Keratinocyte (primary cell): ENCODE measurements at regions not wholly inside any gene's neighbourhood (a gene's known extent, or its start where the extent isn't known, plus 50 kb on each side); places are given as distances from the start of the nearest gene placed in this dataset.

Experiments
- DNase-seq: peaks from one replicate; pipeline ENCODE4 v3.0.0-alpha.2; 2011; ENCODE audit warnings: low read depth, missing footprints, low spot score
- FAIRE-seq: peaks from 2 replicates; lab custom pipeline; 2011; peaks lifted over from hg19 to GRCh38; lab: Jason Lieb, UNC
- H2AFZ ChIP-seq: 2 replicates; pipeline ENCODE4 v1.6.0; 2012; ENCODE audit warnings: low read length, control low read depth, inconsistent platforms; ENCODE audit not compliant: control insufficient read depth
- H3K27ac ChIP-seq: 2 replicates; pipeline ENCODE4 v1.5.1; 2011; ENCODE audit warnings: low read length; ENCODE audit not compliant: control insufficient read depth, insufficient read depth
- H3K27me3 ChIP-seq: 3 replicates; pipeline ENCODE4 v1.6.0; 2011; ENCODE audit warnings: low read length; ENCODE audit not compliant: control insufficient read depth, insufficient read depth; ENCODE audit errors: extremely low read depth
- H3K36me3 ChIP-seq, 2 experiments: 2 replicates in 1 of 2; 3 replicates in 1 of 2; pipeline ENCODE4 v1.5.1; 2011; ENCODE audit warnings: low read length in 2 of 2, mild to moderate bottlenecking in 1 of 2; ENCODE audit not compliant: control insufficient read depth in 2 of 2, insufficient read depth in 2 of 2; ENCODE audit errors: extremely low read depth in 1 of 2
- H3K4me1 ChIP-seq: 3 replicates; pipeline ENCODE4 v1.5.1; 2011; ENCODE audit warnings: low read length; ENCODE audit not compliant: control insufficient read depth, insufficient read depth; ENCODE audit errors: extremely low read depth
- H3K4me2 ChIP-seq: 3 replicates; pipeline ENCODE4 v1.6.0; 2011; ENCODE audit warnings: low read depth, low read length; ENCODE audit not compliant: control insufficient read depth, insufficient read depth; ENCODE audit errors: extremely low read depth
- H3K4me3 ChIP-seq, 3 experiments: fragments of 200-600 bp in 1 of 3; sonication (generic) in 1 of 3; 2 replicates in 2 of 3; 3 replicates in 1 of 3; pipeline ENCODE4 v1.5.1; 2011 to 2016; ENCODE audit warnings: low read length in 3 of 3, mild to moderate bottlenecking in 3 of 3, control low read depth in 2 of 3, inconsistent platforms in 1 of 3, low read depth in 1 of 3, mixed read lengths in 1 of 3, mixed run types in 1 of 3, moderate library complexity in 1 of 3; ENCODE audit not compliant: control insufficient read depth in 2 of 3, insufficient read depth in 2 of 3; ENCODE audit errors: extremely low read depth in 1 of 3
- H3K79me2 ChIP-seq: 2 replicates; pipeline ENCODE4 v1.6.0; 2012; ENCODE audit warnings: low read length; ENCODE audit not compliant: control insufficient read depth, insufficient read depth
- H3K9ac ChIP-seq: 3 replicates; pipeline ENCODE4 v1.6.0; 2011; ENCODE audit warnings: low read length; ENCODE audit not compliant: control insufficient read depth, insufficient read depth; ENCODE audit errors: extremely low read depth
- H3K9me1 ChIP-seq: 3 replicates; pipeline ENCODE4 v1.6.0; 2011; ENCODE audit warnings: low read length; ENCODE audit not compliant: control insufficient read depth, insufficient read depth; ENCODE audit errors: extremely low read depth
- H3K9me3 ChIP-seq: 2 replicates; pipeline ENCODE4 v1.5.1; 2012; ENCODE audit warnings: low read depth, low read length; ENCODE audit not compliant: control insufficient read depth
- H4K20me1 ChIP-seq: 3 replicates; pipeline ENCODE4 v1.6.0; 2011; ENCODE audit warnings: low read length; ENCODE audit not compliant: control insufficient read depth, insufficient read depth; ENCODE audit errors: extremely low read depth
- EZH2 ChIP-seq: IDR thresholded peaks from one replicate; pipeline ENCODE4 v1.6.1; 2012; ENCODE audit warnings: inconsistent platforms, mild to moderate bottlenecking, low read length, moderate library complexity
- dilution Hi-C: fragments of 300-500 bp; cut with MboI; formaldehyde crosslinking; loops from one replicate; pipeline ENCODE4 v1.7.0; 2020; ENCODE audit warnings: low sequenced_read_pairs; ENCODE audit not compliant: extremely low pct_ligation_motif_present
- TF ChIP-seq, protein P1 (sequence below), 3 experiments: IDR thresholded peaks in 1 of 3; conservative IDR thresholded peaks in 1 of 3; optimal IDR thresholded peaks in 1 of 3; 2 replicates in 2 of 3; 3 replicates in 1 of 3; pipeline versions ENCODE3 to v1.5.1; 2011; ENCODE audit warnings: low read length in 3 of 3, mild to moderate bottlenecking in 3 of 3, moderate library complexity in 2 of 3, control low read depth in 1 of 3, inconsistent platforms in 1 of 3; ENCODE audit not compliant: insufficient read depth in 2 of 3; ENCODE audit errors: extremely low read depth in 1 of 3

DNA sequence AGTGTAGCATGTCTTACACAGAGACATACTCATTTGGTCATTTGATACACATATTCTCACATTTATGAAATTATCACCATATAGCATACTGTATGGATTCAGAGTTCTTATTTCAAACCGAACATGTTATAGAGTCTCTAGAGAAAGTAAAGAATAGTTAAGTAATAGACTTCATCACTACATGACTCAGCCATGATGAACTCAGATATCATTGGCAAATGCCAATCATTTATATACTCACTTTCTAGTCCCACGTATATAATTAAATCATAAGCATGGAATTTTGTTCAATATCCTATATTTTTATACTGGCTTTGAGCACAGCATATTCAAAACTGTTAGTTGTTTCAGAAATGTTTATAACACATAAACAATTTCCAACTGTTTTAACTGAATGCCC is 749.9 kb downstream of the HACE1 start:
- H3K9me3 ChIP-seq, result no peaks in the 10 kb centered on the region
- TF ChIP-seq EZH2, result no peak
- TF ChIP-seq, protein P1, sequence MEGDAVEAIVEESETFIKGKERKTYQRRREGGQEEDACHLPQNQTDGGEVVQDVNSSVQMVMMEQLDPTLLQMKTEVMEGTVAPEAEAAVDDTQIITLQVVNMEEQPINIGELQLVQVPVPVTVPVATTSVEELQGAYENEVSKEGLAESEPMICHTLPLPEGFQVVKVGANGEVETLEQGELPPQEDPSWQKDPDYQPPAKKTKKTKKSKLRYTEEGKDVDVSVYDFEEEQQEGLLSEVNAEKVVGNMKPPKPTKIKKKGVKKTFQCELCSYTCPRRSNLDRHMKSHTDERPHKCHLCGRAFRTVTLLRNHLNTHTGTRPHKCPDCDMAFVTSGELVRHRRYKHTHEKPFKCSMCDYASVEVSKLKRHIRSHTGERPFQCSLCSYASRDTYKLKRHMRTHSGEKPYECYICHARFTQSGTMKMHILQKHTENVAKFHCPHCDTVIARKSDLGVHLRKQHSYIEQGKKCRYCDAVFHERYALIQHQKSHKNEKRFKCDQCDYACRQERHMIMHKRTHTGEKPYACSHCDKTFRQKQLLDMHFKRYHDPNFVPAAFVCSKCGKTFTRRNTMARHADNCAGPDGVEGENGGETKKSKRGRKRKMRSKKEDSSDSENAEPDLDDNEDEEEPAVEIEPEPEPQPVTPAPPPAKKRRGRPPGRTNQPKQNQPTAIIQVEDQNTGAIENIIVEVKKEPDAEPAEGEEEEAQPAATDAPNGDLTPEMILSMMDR (optimal IDR thresholded peaks at IDR 0.05 in 1 of 3, IDR thresholded peaks at IDR 0.05 in 1 of 3, conservative IDR thresholded peaks at IDR 0.05 in 1 of 3; ENCODE audit: extremely low read depth in 1 of 3, insufficient read depth in 2 of 3, low read length in 3 of 3), result no peak
- dilution Hi-C loops, result no loop called here
- no peak overlapping the region for H3K9ac ChIP-seq
- H2AFZ ChIP-seq, result no peak overlapping the region
- DNase-seq (no peak), FAIRE-seq (no peak)
- no peaks in the 10 kb centered on the region for H3K9me1 ChIP-seq
- H3K27me3 ChIP-seq, result no peaks in the 10 kb centered on the region
- H3K27ac ChIP-seq, result no peak overlapping the region
- no peaks in the 10 kb centered on the region for H3K79me2 ChIP-seq
- H3K4me1 ChIP-seq, result no peaks in the 10 kb centered on the region
- no peak overlapping the region for H3K4me3 ChIP-seq
- H4K20me1 ChIP-seq, result no peaks in the 10 kb centered on the region
- no peaks in the 10 kb centered on the region for H3K36me3 ChIP-seq
- H3K4me2 ChIP-seq, result no peak overlapping the region

DNA sequence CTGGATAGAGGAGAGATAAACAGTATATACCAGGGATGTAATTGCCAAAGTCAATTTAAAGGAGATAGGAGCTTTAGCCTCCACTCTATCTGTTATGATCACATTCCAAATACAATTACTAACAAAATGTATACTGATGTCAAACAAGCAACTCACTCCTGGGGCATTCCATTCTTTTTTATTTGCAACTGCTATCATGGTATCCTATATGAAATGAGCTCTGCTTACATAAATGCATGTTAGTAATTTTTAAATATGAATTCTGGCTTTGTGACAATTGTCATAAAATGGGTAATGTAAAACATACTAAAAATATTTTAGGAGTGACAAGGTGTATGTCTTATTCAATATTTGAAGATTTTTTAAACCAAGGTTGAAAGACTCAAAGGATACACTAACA is 751.1 kb downstream of the HACE1 start:
- no peak overlapping the region for H2AFZ ChIP-seq
- H3K36me3 ChIP-seq, result no peaks in the 10 kb centered on the region
- DNase-seq (no peak), FAIRE-seq (no peak)
- H3K9me3 ChIP-seq, result no peaks in the 10 kb centered on the region
- dilution Hi-C loops, result no loop called here
- H4K20me1 ChIP-seq, result no peaks in the 10 kb centered on the region
- H3K4me3 ChIP-seq, result no peak overlapping the region
- no peaks in the 10 kb centered on the region for H3K79me2 ChIP-seq
- no peaks in the 10 kb centered on the region for H3K9me1 ChIP-seq
- no peak overlapping the region for H3K4me2 ChIP-seq
- no peak for TF ChIP-seq EZH2
- TF ChIP-seq, protein P1 (optimal IDR thresholded peaks at IDR 0.05 in 1 of 3, IDR thresholded peaks at IDR 0.05 in 1 of 3, conservative IDR thresholded peaks at IDR 0.05 in 1 of 3; ENCODE audit: extremely low read depth in 1 of 3, insufficient read depth in 2 of 3, low read length in 3 of 3), result no peak
- no peak overlapping the region for H3K27ac ChIP-seq
- no peaks in the 10 kb centered on the region for H3K27me3 ChIP-seq
- no peak overlapping the region for H3K9ac ChIP-seq
- H3K4me1 ChIP-seq, result no peaks in the 10 kb centered on the region
